Activated T-helper 2 cell treated with anti-CD3 and anti-CD28 coated beads, Interferon-gamma antibody, Interleukin-2, Interleukin-4, amounts not matched to agents 10 μg/mL and 5 μg/mL and 100 μg/mL, durations not matched to agents 14 hours and 24 hours and 36 hours (primary cell): ENCODE measurements at regions not wholly inside any gene's neighbourhood (a gene's known extent, or its start where the extent isn't known, plus 50 kb on each side); places are given as distances from the start of the nearest gene placed in this dataset.

Experiments used
- DNase-seq: peaks from one replicate; pipeline ENCODE4 v3.0.0; 2021; ENCODE audit warnings: low spot score
- H3K27ac Mint-ChIP-seq: one replicate; pipeline ENCODE4 v1.8.0; 2021; ENCODE audit warnings: mixed read lengths
- H3K27me3 Mint-ChIP-seq: one replicate; pipeline ENCODE4 v1.8.0; 2021; ENCODE audit warnings: low read depth, mixed read lengths
- H3K36me3 Mint-ChIP-seq: one replicate; pipeline ENCODE4 v1.8.0; 2021; ENCODE audit warnings: low read depth, mixed read lengths
- H3K4me1 Mint-ChIP-seq: one replicate; pipeline ENCODE4 v1.8.0; 2021; ENCODE audit warnings: low read depth, mixed read lengths
- H3K4me3 Mint-ChIP-seq: one replicate; pipeline ENCODE4 v1.8.0; 2021; ENCODE audit warnings: low read depth, mild to moderate bottlenecking, moderate library complexity, mixed read lengths
- H3K9me3 Mint-ChIP-seq: one replicate; pipeline ENCODE4 v1.8.0; 2021; ENCODE audit warnings: mixed read lengths
- intact Hi-C: fragments of 100-400 bp; cut with micrococcal nuclease; formaldehyde crosslinking; loops from one replicate; pipeline ENCODE4 v1.15.1; 2023

GRCh38 chr6:145187491-145188206 is 547.7 kb downstream of the EPM2A start:
- intact Hi-C loops, result no loop called here
- Mint-ChIP-seq H3K27me3 (no peaks in the 10 kb centered on the region), H3K36me3 (no peaks in the 10 kb centered on the region)

GRCh38 chr6:145189836-145190235 is 545.5 kb downstream of the EPM2A start:
- Mint-ChIP-seq H3K4me3 (no peak overlapping the region), H3K9me3 (no peaks in the 10 kb centered on the region), H3K27me3 (no peaks in the 10 kb centered on the region), H3K36me3 (no peaks in the 10 kb centered on the region), H3K27ac (no peak overlapping the region), H3K4me1 (no peaks in the 10 kb centered on the region)
- intact Hi-C loops, result no loop called here
- DNase-seq, result no peak

More at GRCh38 chr6:145187491-145188206, 547.7 kb downstream of the EPM2A start:
- H3K4me3 Mint-ChIP-seq, result no peak overlapping the region
- DNase-seq, result no peak
- no peaks in the 10 kb centered on the region for H3K9me3 Mint-ChIP-seq
- H3K4me1 Mint-ChIP-seq, result no peaks in the 10 kb centered on the region
- no peak overlapping the region for H3K27ac Mint-ChIP-seq

GRCh38 chr6:145194389-145194788 is 540.9 kb downstream of the EPM2A start:
- intact Hi-C loops, result no loop called here
- H3K36me3 Mint-ChIP-seq, result no peaks in the 10 kb centered on the region
- no peak overlapping the region for H3K4me3 Mint-ChIP-seq

GRCh38 chr6:145199961-145200360 is 535.4 kb downstream of the EPM2A start:
- intact Hi-C loops, result no loop called here
- DNase-seq, result no peak
- H3K9me3 Mint-ChIP-seq, result no peaks in the 10 kb centered on the region
- no peak overlapping the region for H3K27ac Mint-ChIP-seq
- no peaks in the 10 kb centered on the region for H3K4me1 Mint-ChIP-seq
- H3K36me3 Mint-ChIP-seq, result no peaks in the 10 kb centered on the region
- H3K27me3 Mint-ChIP-seq, result no peaks in the 10 kb centered on the region
- no peak overlapping the region for H3K4me3 Mint-ChIP-seq

More at GRCh38 chr6:145194389-145194788, 540.9 kb downstream of the EPM2A start:
- Mint-ChIP-seq H3K27me3 (no peaks in the 10 kb centered on the region), H3K4me1 (no peaks in the 10 kb centered on the region), H3K9me3 (no peaks in the 10 kb centered on the region), H3K27ac (no peak overlapping the region)
- DNase-seq, result no peak

GRCh38 chr6:145204301-145204700 is 531.0 kb downstream of the EPM2A start:
- no peaks in the 10 kb centered on the region for H3K9me3 Mint-ChIP-seq
- H3K4me1 Mint-ChIP-seq, result no peaks in the 10 kb centered on the region
- H3K27me3 Mint-ChIP-seq, result peaks cover 2% of the 10 kb centered on the region
- no peak overlapping the region for H3K27ac Mint-ChIP-seq
- intact Hi-C loops, result no loop called here
- no peaks in the 10 kb centered on the region for H3K36me3 Mint-ChIP-seq
- no peak for DNase-seq
- no peak overlapping the region for H3K4me3 Mint-ChIP-seq

GRCh38 chr6:145206247-145206907 is 528.9 kb downstream of the EPM2A start:
- Mint-ChIP-seq H3K4me1 (no peaks in the 10 kb centered on the region), H3K27ac (no peak overlapping the region), H3K9me3 (no peaks in the 10 kb centered on the region), H3K27me3 (peaks cover 2% of the 10 kb centered on the region), H3K4me3 (no peak overlapping the region), H3K36me3 (no peaks in the 10 kb centered on the region)
- intact Hi-C loops, result no loop called here
- no peak for DNase-seq

- DNase-seq, result no peak
- Mint-ChIP-seq H3K4me1 (peaks cover 1% of the 10 kb centered on the region), H3K27ac (no peak overlapping the region), H3K4me3 (no peak overlapping the region), H3K27me3 (peaks cover 2% of the 10 kb centered on the region), H3K9me3 (no peaks in the 10 kb centered on the region), H3K36me3 (no peaks in the 10 kb centered on the region)
- intact Hi-C loops, result no loop called here
Observed at GRCh38 chr6:145208474-145208873, 526.8 kb downstream of the EPM2A start.

- no peak for DNase-seq
- no peak overlapping the region for H3K4me3 Mint-ChIP-seq
- H3K27me3 Mint-ChIP-seq, result peaks cover 2% of the 10 kb centered on the region
- H3K36me3 Mint-ChIP-seq, result no peaks in the 10 kb centered on the region
- intact Hi-C loops, result no loop called here
- H3K9me3 Mint-ChIP-seq, result no peaks in the 10 kb centered on the region
- peaks cover 7% of the 10 kb centered on the region for H3K4me1 Mint-ChIP-seq
- no peak overlapping the region for H3K27ac Mint-ChIP-seq
Observed at GRCh38 chr6:145209272-145209671, 526.0 kb downstream of the EPM2A start.

- H3K4me1 Mint-ChIP-seq, result peaks cover 8% of the 10 kb centered on the region
- no peak overlapping the region for H3K27ac Mint-ChIP-seq
- DNase-seq, result no peak
- H3K9me3 Mint-ChIP-seq, result no peaks in the 10 kb centered on the region
- H3K36me3 Mint-ChIP-seq, result no peaks in the 10 kb centered on the region
- H3K4me3 Mint-ChIP-seq, result no peak overlapping the region
- intact Hi-C loops, result loop anchor here (10.0 kb wide), 1 partner anchor 422 kb away; no protein-coding TSS in a partner anchor
- peaks cover 8% of the 10 kb centered on the region for H3K27me3 Mint-ChIP-seq
Observed at GRCh38 chr6:145212813-145213212, 522.5 kb downstream of the EPM2A start.

GRCh38 chr6:145213614-145214013 is 521.7 kb downstream of the EPM2A start:
- Mint-ChIP-seq H3K4me3 (no peak overlapping the region), H3K27ac (no peak overlapping the region), H3K9me3 (no peaks in the 10 kb centered on the region), H3K36me3 (no peaks in the 10 kb centered on the region), H3K4me1 (peaks cover 8% of the 10 kb centered on the region), H3K27me3 (peaks cover 5% of the 10 kb centered on the region)
- no peak for DNase-seq
- intact Hi-C loops, result loop anchor here (10.0 kb wide), 1 partner anchor 421 kb away; no protein-coding TSS in a partner anchor

GRCh38 chr6:145214570-145214969 is 520.8 kb downstream of the EPM2A start:
- no peaks in the 10 kb centered on the region for H3K36me3 Mint-ChIP-seq
- H3K27ac Mint-ChIP-seq, result no peak overlapping the region
- no peak for DNase-seq
- H3K27me3 Mint-ChIP-seq, result peaks cover 5% of the 10 kb centered on the region
- intact Hi-C loops, result loop anchor here (10.0 kb wide), 1 partner anchor 420 kb away; no protein-coding TSS in a partner anchor
- H3K4me3 Mint-ChIP-seq, result no peak overlapping the region
- no peaks in the 10 kb centered on the region for H3K9me3 Mint-ChIP-seq
- H3K4me1 Mint-ChIP-seq, result peaks cover 8% of the 10 kb centered on the region

GRCh38 chr6:145224450-145224849 is 510.9 kb downstream of the EPM2A start:
- no peaks in the 10 kb centered on the region for H3K9me3 Mint-ChIP-seq
- no peak overlapping the region for H3K4me3 Mint-ChIP-seq
- no peaks in the 10 kb centered on the region for H3K4me1 Mint-ChIP-seq
- DNase-seq, result no peak
- no peak overlapping the region for H3K27ac Mint-ChIP-seq
- peaks cover 3% of the 10 kb centered on the region for H3K27me3 Mint-ChIP-seq
- intact Hi-C loops, result no loop called here
- no peaks in the 10 kb centered on the region for H3K36me3 Mint-ChIP-seq

- Mint-ChIP-seq H3K27ac (no peak overlapping the region), H3K4me1 (no peaks in the 10 kb centered on the region), H3K9me3 (no peaks in the 10 kb centered on the region), H3K36me3 (no peaks in the 10 kb centered on the region), H3K4me3 (no peak overlapping the region), H3K27me3 (peaks cover 3% of the 10 kb centered on the region)
- intact Hi-C loops, result no loop called here
- no peak for DNase-seq
Observed at GRCh38 chr6:145225500-145225899, 509.8 kb downstream of the EPM2A start.
